Activated CD4-positive, alpha-beta T cell treated with anti-CD3 and anti-CD28 coated beads, Interleukin-10, Interleukin-2, amounts not matched to agents 100 ng/mL and 50 ng/mL, durations not matched to agents 16 hours and 8 hours (primary cell): ENCODE measurements at regions not wholly inside any gene's neighbourhood (a gene's known extent, or its start where the extent isn't known, plus 50 kb on each side); places are given as distances from the start of the nearest gene placed in this dataset.

ENCODE experiments used
- DNase-seq: peaks from one replicate; pipeline ENCODE4 v3.0.0-alpha.2; 2020

- DNase-seq, result no peak
These were observed 110.7 kb upstream of the IVNS1ABP start for GRCh38 chr1:185427776-185428175.

- DNase-seq, result no peak
These were observed 110.2 kb upstream of the IVNS1ABP start for GRCh38 chr1:185427264-185427663.

- no peak for DNase-seq
These were observed 109.8 kb upstream of the IVNS1ABP start for GRCh38 chr1:185426848-185427247.

- no peak for DNase-seq
These were observed 108.1 kb upstream of the IVNS1ABP start for GRCh38 chr1:185425163-185425562.

GRCh38 chr1:185421485-185422107 lies 104.6 kb upstream of the IVNS1ABP start:
- no peak for DNase-seq

GRCh38 chr1:185420588-185421081 lies 103.6 kb upstream of the IVNS1ABP start:
- peak; percentile 49 for DNase-seq

- DNase-seq, result no peak
These were observed 102.7 kb upstream of the IVNS1ABP start for GRCh38 chr1:185419718-185420117.

GRCh38 chr1:185418472-185418871 lies 101.4 kb upstream of the IVNS1ABP start:
- no peak for DNase-seq

- no peak for DNase-seq
These were observed 95.5 kb upstream of the IVNS1ABP start for GRCh38 chr1:185412385-185413087.

GRCh38 chr1:185409763-185410528 lies 92.9 kb upstream of the IVNS1ABP start:
- no peak for DNase-seq

- no peak for DNase-seq
These were observed 92.3 kb upstream of the IVNS1ABP start for GRCh38 chr1:185409345-185409744.

- no peak for DNase-seq
These were observed 91.7 kb upstream of the IVNS1ABP start for GRCh38 chr1:185408700-185409270.

GRCh38 chr1:185406691-185407009 lies 89.6 kb upstream of the IVNS1ABP start:
- DNase-seq, result no peak

- DNase-seq, result no peak
These were observed 89.1 kb upstream of the IVNS1ABP start for GRCh38 chr1:185406006-185406690.

- no peak for DNase-seq
These were observed 88.0 kb upstream of the IVNS1ABP start for GRCh38 chr1:185404907-185405568.

- DNase-seq, result no peak
These were observed 87.2 kb upstream of the IVNS1ABP start for GRCh38 chr1:185404291-185404690.

- DNase-seq, result no peak
These were observed 85.9 kb upstream of the IVNS1ABP start for GRCh38 chr1:185402930-185403329.

- DNase-seq, result no peak
These were observed 84.0 kb upstream of the IVNS1ABP start for GRCh38 chr1:185401019-185401418.

- no peak for DNase-seq
These were observed 83.0 kb upstream of the IVNS1ABP start for GRCh38 chr1:185400052-185400451.

GRCh38 chr1:185398599-185398998 lies 81.6 kb upstream of the IVNS1ABP start:
- DNase-seq, result no peak

- no peak for DNase-seq
These were observed 81.0 kb upstream of the IVNS1ABP start for GRCh38 chr1:185398022-185398421.

- no peak for DNase-seq
These were observed 80.1 kb upstream of the IVNS1ABP start for GRCh38 chr1:185397183-185397582.
